Right lobe of liver (tissue), 4 donors: ENCODE measurements at regions not wholly inside any gene's neighbourhood (a gene's known extent, or its start where the extent isn't known, plus 50 kb on each side); places are given as distances from the start of the nearest gene placed in this dataset.

Source experiments
- CTCF ChIP-seq, 4 donors: fragments of 200-600 bp in 3 of 4; fragments of 450-650 bp in 1 of 4; IDR thresholded peaks; one replicate each; pipeline versions ENCODE4 v1.5.1 to v1.8.0; 2016 to 2022; ENCODE audit warnings: antibody characterized with exemption in 4 of 4, mild to moderate bottlenecking in 2 of 4
- POLR2A ChIP-seq: fragments of 450-650 bp; IDR thresholded peaks from one replicate; pipeline ENCODE4 v1.6.1; 2017; ENCODE audit warnings: antibody characterized with exemption, mild to moderate bottlenecking
- donor health status: DM: no; HTN: no; CAD: no.
- donor health status: DM: no; HTN: no; CAD: no.
- donor health status: DM: no; HTN: yes; CAD: no.

- TF ChIP-seq CTCF (IDR thresholded peaks at IDR 0.05) (no peak), POLR2A (no peak)
Measured at GRCh38 chr1:38735651-38736161, 123.9 kb downstream of the RRAGC start.
